DOHH2 (cell line): ENCODE measurements at regions not wholly inside any gene's neighbourhood (a gene's known extent, or its start where the extent isn't known, plus 50 kb on each side); places are given as distances from the start of the nearest gene placed in this dataset.

Experiments used
- EZH2phosphoT487 ChIP-seq: fragments of 200-600 bp; sonication (generic); IDR thresholded peaks from 2 replicates; pipeline ENCODE4 v1.6.1; 2017; ENCODE audit warnings: borderline replicate concordance, mild to moderate bottlenecking, antibody characterized with exemption, low read length, moderate library complexity, mixed read lengths
- TF ChIP-seq, protein P1 (sequence below): fragments of 200-600 bp; sonication (generic); IDR thresholded peaks from one replicate; pipeline ENCODE4 v1.5.1; 2014; ENCODE audit warnings: antibody characterized with exemption, mild to moderate bottlenecking, low read depth, low read length; ENCODE audit not compliant: poor library complexity, severe bottlenecking

DNA sequence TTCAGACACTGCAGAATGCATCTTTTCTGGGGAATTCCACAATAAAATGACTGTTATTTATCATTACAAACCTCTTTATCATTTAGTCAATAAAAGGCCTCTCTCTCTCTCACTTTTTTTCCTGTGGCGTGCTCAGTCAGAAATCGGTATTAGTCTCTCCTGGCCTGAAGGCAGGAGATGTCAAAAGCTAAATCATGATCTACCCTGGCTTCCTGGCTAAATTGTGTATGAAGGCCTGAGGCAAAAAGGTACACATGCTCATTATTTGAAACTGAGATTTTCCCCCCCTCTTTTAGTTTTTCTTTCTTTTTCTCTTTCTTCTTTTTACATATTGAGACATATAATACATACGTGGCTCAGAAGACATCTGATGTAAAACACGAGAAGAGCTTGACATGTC is 375.0 kb upstream of the SLC35B3 start:
- TF ChIP-seq, protein P1, sequence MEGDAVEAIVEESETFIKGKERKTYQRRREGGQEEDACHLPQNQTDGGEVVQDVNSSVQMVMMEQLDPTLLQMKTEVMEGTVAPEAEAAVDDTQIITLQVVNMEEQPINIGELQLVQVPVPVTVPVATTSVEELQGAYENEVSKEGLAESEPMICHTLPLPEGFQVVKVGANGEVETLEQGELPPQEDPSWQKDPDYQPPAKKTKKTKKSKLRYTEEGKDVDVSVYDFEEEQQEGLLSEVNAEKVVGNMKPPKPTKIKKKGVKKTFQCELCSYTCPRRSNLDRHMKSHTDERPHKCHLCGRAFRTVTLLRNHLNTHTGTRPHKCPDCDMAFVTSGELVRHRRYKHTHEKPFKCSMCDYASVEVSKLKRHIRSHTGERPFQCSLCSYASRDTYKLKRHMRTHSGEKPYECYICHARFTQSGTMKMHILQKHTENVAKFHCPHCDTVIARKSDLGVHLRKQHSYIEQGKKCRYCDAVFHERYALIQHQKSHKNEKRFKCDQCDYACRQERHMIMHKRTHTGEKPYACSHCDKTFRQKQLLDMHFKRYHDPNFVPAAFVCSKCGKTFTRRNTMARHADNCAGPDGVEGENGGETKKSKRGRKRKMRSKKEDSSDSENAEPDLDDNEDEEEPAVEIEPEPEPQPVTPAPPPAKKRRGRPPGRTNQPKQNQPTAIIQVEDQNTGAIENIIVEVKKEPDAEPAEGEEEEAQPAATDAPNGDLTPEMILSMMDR: no peak
- no peak for TF ChIP-seq EZH2phosphoT487
